HepG2 (cell line): ENCODE measurements at regions not wholly inside any gene's neighbourhood (a gene's known extent, or its start where the extent isn't known, plus 50 kb on each side); places are given as distances from the start of the nearest gene placed in this dataset.

ENCODE experiments used
- ATAC-seq: fragments of 200-7000 bp; cut with Tn5 transposase; 3 replicates; pipeline ENCODE4 v1.9.1; 2020; ENCODE audit warnings: mild to moderate bottlenecking, moderate library complexity
- BruUV-seq: library from RNA; stranded (reverse); fragments of 400-500 nt; replicated peaks from 2 replicates; lab custom pipeline; 2021; lab: Mats Ljungman, UMichigan
- CTCF ChIA-PET: fragments of 300-600 bp; formaldehyde crosslinking; extraction: SDS; loops from one replicate; lab custom pipeline; 2021; ENCODE audit warnings: low total read pairs, inconsistent platforms, low intra/inter-chr PET ratio; lab: Yijun Ruan, JAX
- POLR2A ChIA-PET: fragments of 350-600 bp; sonication (Branson Sonifier 250); formaldehyde crosslinking; loops from one replicate; lab custom pipeline; 2020; ENCODE audit warnings: antibody characterized with exemption, inconsistent platforms; lab: Yijun Ruan, JAX
- DNase-seq: peaks from one replicate; pipeline ENCODE4 v3.0.0-alpha.2; 2015; ENCODE audit warnings: low spot score
- FAIRE-seq: peaks from 3 replicates; lab custom pipeline; 2011; peaks lifted over from hg19 to GRCh38; lab: Jason Lieb, UNC
- H2AFZ ChIP-seq: one replicate; pipeline ENCODE4 v1.6.1; 2011; ENCODE audit warnings: low read length, inconsistent platforms
- H3K27ac ChIP-seq: fragments of 300-600 bp; 3 replicates; pipeline ENCODE4 v1.8.0; 2011; ENCODE audit warnings: mixed run types, mild to moderate bottlenecking, mixed read lengths, low read length, inconsistent platforms; ENCODE audit not compliant: insufficient read depth; ENCODE audit errors: extremely low read length
- H3K27me3 ChIP-seq, 2 experiments: fragments of 200-600 bp in 1 of 2; 2 replicates in 1 of 2; 3 replicates in 1 of 2; pipeline versions ENCODE4 v1.6.0 to v1.8.0; 2011; ENCODE audit warnings: low read length in 2 of 2, mild to moderate bottlenecking in 2 of 2, moderate library complexity in 2 of 2, inconsistent platforms in 1 of 2; ENCODE audit not compliant: insufficient read depth in 2 of 2, control insufficient read depth in 1 of 2
- H3K36me3 ChIP-seq, 2 experiments: fragments of 200-600 bp in 1 of 2; replicated peaks in 1 of 2; 2 replicates in 1 of 2; 3 replicates in 1 of 2; pipeline versions ENCODE4 v1.5.1 to v1.8.0; 2011; ENCODE audit warnings: low read length in 2 of 2, inconsistent platforms in 1 of 2; ENCODE audit not compliant: insufficient read depth in 2 of 2, control insufficient read depth in 1 of 2
- H3K4me1 ChIP-seq: 2 replicates; pipeline ENCODE4 v1.5.1; 2012; ENCODE audit warnings: low read length, inconsistent platforms; ENCODE audit not compliant: insufficient read depth
- H3K4me2 ChIP-seq: 2 replicates; pipeline ENCODE4 v1.6.0; 2011; ENCODE audit warnings: low read depth, low read length, inconsistent platforms
- H3K4me3 ChIP-seq, 3 experiments: fragments of 200-600 bp in 1 of 3; sonication (generic), shearing (Covaris generic) in 1 of 3; replicated peaks in 1 of 3; 2 replicates each; pipeline ENCODE4 v1.5.1; 2011 to 2016; ENCODE audit warnings: low read length in 3 of 3, inconsistent platforms in 2 of 3, low read depth in 2 of 3, mild to moderate bottlenecking in 2 of 3, control low read depth in 1 of 3, mixed read lengths in 1 of 3; ENCODE audit not compliant: insufficient read depth in 1 of 3
- H3K79me2 ChIP-seq: one replicate; pipeline ENCODE4 v1.6.1; 2011; ENCODE audit warnings: low read length, inconsistent platforms; ENCODE audit not compliant: insufficient read depth
- H3K9ac ChIP-seq: 2 replicates; pipeline ENCODE4 v1.6.0; 2011; ENCODE audit warnings: mild to moderate bottlenecking, low read depth, low read length, inconsistent platforms; ENCODE audit not compliant: insufficient read depth
- H3K9me3 ChIP-seq: 2 replicates; pipeline ENCODE4 v1.5.1; 2012; ENCODE audit warnings: mild to moderate bottlenecking, low read length
- H4K20me1 ChIP-seq: 2 replicates; pipeline ENCODE4 v1.6.0; 2011; ENCODE audit warnings: inconsistent platforms, mild to moderate bottlenecking, low read length, moderate library complexity; ENCODE audit not compliant: insufficient read depth
- CBX5 ChIP-seq: sonication (generic); formaldehyde crosslinking; IDR thresholded peaks from 2 replicates; pipeline ENCODE4 v1.4.0; 2020; ENCODE audit warnings: missing genetic modification reagents, borderline replicate concordance
- GPN1 ChIP-seq: sonication (generic); formaldehyde crosslinking; IDR thresholded peaks from 2 replicates; pipeline ENCODE4 v1.5.1; 2020; ENCODE audit warnings: missing genetic modification reagents, borderline replicate concordance
- HMGA1 ChIP-seq: sonication (generic); formaldehyde crosslinking; conservative IDR thresholded peaks from 2 replicates; pipeline ENCODE4 v1.4.0; 2020; ENCODE audit warnings: missing genetic modification reagents
- HNF1B ChIP-seq: sonication (generic); formaldehyde crosslinking; IDR thresholded peaks from 2 replicates; pipeline ENCODE4 v1.5.1; 2020; ENCODE audit warnings: mild to moderate bottlenecking, moderate library complexity, missing genetic modification reagents
- MNT ChIP-seq: fragments of 450-650 bp; IDR thresholded peaks from 2 replicates; pipeline ENCODE4 v1.6.1; 2016
- NFATC3 ChIP-seq: sonication (generic); formaldehyde crosslinking; IDR thresholded peaks from 2 replicates; pipeline ENCODE4 v1.5.1; 2020; ENCODE audit warnings: mild to moderate bottlenecking, missing genetic modification reagents
- NPAS2 ChIP-seq: sonication (generic); formaldehyde crosslinking; IDR thresholded peaks from 2 replicates; pipeline ENCODE4 v1.8.0; 2022; ENCODE audit warnings: mild to moderate bottlenecking, missing genetic modification reagents, borderline replicate concordance
- SIX4 ChIP-seq: sonication (generic); formaldehyde crosslinking; IDR thresholded peaks from 2 replicates; pipeline ENCODE4 v1.4.0; 2020; ENCODE audit warnings: missing genetic modification reagents
- ZFP36L1 ChIP-seq: sonication (generic); formaldehyde crosslinking; IDR thresholded peaks from 2 replicates; pipeline ENCODE4 v1.8.0; 2022; ENCODE audit warnings: mild to moderate bottlenecking, missing genetic modification reagents, moderate library complexity
- ZFP91 ChIP-seq: sonication (generic); formaldehyde crosslinking; IDR thresholded peaks from 2 replicates; pipeline ENCODE4 v1.9.0; 2022; ENCODE audit warnings: missing genetic modification reagents, mild to moderate bottlenecking, borderline replicate concordance
- ZNF3 ChIP-seq: IDR thresholded peaks from 2 replicates; pipeline ENCODE4 v1.7.0; 2017; ENCODE audit warnings: inconsistent platforms
- ZNF30 ChIP-seq: sonication (generic); formaldehyde crosslinking; IDR thresholded peaks from 2 replicates; pipeline ENCODE4 v1.5.0; 2020; ENCODE audit warnings: mild to moderate bottlenecking, missing genetic modification reagents
- ZNF7 ChIP-seq: IDR thresholded peaks from 2 replicates; pipeline ENCODE4 v1.6.1; 2016; ENCODE audit warnings: missing biosample characterization, missing genetic modification reagents
- WGBS: methylation state at CpG from one replicate; pipeline ENCODE4 v1.1.6; 2017; ENCODE audit warnings: low lambda C conversion rate; 5-methylcytosine and 5-hydroxymethylcytosine counted together
- in situ Hi-C: cut with HindIII; loops from 2 replicates; pipeline ENCODE4 v1.10.0; 2017; ENCODE audit warnings: low pct_unique_long_range_greater_than_20kb; ENCODE audit not compliant: extremely low pct_ligation_motif_present
- intact Hi-C: fragments of 100-400 bp; cut with micrococcal nuclease; formaldehyde crosslinking; loops from one replicate; pipeline ENCODE4 v1.10.0; 2022; ENCODE audit not compliant: unreplicated experiment
- TF ChIP-seq, protein P1 (sequence below): IDR thresholded peaks from 2 replicates; pipeline ENCODE4 v1.4.0; 2020; ENCODE audit warnings: mild to moderate bottlenecking, missing genetic modification reagents
- TF ChIP-seq, protein P2 (sequence below): sonication (generic); formaldehyde crosslinking; IDR thresholded peaks from 2 replicates; pipeline ENCODE4 v1.4.0; 2020; ENCODE audit warnings: missing genetic modification reagents

- no peaks in the 10 kb centered on the region for H4K20me1 ChIP-seq
- no peak overlapping the region for H3K9ac ChIP-seq
- H3K4me1 ChIP-seq: peaks cover 6% of the 10 kb centered on the region; the same call in 1 of the 2 replicates
- intact Hi-C loops: no loop called here
- in situ Hi-C loops: no loop called here
- 23% methylated on average over 4 of the region's 8 CpGs for WGBS
- peaks cover 8% of the 10 kb centered on the region; the same call in 1 of the 2 replicates for H3K9me3 ChIP-seq
- TF ChIP-seq, protein P1, sequence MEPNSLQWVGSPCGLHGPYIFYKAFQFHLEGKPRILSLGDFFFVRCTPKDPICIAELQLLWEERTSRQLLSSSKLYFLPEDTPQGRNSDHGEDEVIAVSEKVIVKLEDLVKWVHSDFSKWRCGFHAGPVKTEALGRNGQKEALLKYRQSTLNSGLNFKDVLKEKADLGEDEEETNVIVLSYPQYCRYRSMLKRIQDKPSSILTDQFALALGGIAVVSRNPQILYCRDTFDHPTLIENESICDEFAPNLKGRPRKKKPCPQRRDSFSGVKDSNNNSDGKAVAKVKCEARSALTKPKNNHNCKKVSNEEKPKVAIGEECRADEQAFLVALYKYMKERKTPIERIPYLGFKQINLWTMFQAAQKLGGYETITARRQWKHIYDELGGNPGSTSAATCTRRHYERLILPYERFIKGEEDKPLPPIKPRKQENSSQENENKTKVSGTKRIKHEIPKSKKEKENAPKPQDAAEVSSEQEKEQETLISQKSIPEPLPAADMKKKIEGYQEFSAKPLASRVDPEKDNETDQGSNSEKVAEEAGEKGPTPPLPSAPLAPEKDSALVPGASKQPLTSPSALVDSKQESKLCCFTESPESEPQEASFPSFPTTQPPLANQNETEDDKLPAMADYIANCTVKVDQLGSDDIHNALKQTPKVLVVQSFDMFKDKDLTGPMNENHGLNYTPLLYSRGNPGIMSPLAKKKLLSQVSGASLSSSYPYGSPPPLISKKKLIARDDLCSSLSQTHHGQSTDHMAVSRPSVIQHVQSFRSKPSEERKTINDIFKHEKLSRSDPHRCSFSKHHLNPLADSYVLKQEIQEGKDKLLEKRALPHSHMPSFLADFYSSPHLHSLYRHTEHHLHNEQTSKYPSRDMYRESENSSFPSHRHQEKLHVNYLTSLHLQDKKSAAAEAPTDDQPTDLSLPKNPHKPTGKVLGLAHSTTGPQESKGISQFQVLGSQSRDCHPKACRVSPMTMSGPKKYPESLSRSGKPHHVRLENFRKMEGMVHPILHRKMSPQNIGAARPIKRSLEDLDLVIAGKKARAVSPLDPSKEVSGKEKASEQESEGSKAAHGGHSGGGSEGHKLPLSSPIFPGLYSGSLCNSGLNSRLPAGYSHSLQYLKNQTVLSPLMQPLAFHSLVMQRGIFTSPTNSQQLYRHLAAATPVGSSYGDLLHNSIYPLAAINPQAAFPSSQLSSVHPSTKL (CRISPR knock-in tag): no peak
- TF ChIP-seq GPN1 (CRISPR knock-in tag) (no peak), HMGA1 (CRISPR knock-in tag) (no peak), SIX4 (no peak), NPAS2 (CRISPR knock-in tag) (no peak), CBX5 (CRISPR knock-in tag) (no peak), NFATC3 (CRISPR knock-in tag) (no peak), MNT (no peak), ZFP91 (CRISPR knock-in tag) (no peak), ZNF3 (CRISPR knock-in tag) (no peak), HNF1B (CRISPR knock-in tag) (no peak), ZNF30 (no peak), ZFP36L1 (no peak), ZNF7 (no peak)
- TF ChIP-seq, protein P2, sequence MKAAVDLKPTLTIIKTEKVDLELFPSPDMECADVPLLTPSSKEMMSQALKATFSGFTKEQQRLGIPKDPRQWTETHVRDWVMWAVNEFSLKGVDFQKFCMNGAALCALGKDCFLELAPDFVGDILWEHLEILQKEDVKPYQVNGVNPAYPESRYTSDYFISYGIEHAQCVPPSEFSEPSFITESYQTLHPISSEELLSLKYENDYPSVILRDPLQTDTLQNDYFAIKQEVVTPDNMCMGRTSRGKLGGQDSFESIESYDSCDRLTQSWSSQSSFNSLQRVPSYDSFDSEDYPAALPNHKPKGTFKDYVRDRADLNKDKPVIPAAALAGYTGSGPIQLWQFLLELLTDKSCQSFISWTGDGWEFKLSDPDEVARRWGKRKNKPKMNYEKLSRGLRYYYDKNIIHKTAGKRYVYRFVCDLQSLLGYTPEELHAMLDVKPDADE: no peak
- ATAC-seq (no peak), DNase-seq (no peak), FAIRE-seq (no peak)
- no TSS peak for BruUV-seq
- H3K4me2 ChIP-seq: no peak overlapping the region
- H2AFZ ChIP-seq: no peak overlapping the region
- POLR2A ChIA-PET: no interaction called here
- H3K36me3 ChIP-seq: no peaks in the 10 kb centered on the region
- CTCF ChIA-PET: no interaction called here
- H3K79me2 ChIP-seq: no peaks in the 10 kb centered on the region
- H3K27ac ChIP-seq: no peak overlapping the region
- H3K4me3 ChIP-seq: no peak overlapping the region
- peaks cover 0 to 7% of the 10 kb centered on the region in 2 experiments; a peak in 2 of 5 replicates for H3K27me3 ChIP-seq
These were observed 245.6 kb downstream of the RRAGC start for GRCh38 chr1:38613996-38614395.
